GM12801 (cell line): ENCODE measurements at regions not wholly inside any gene's neighbourhood (a gene's known extent, or its start where the extent isn't known, plus 50 kb on each side); places are given as distances from the start of the nearest gene placed in this dataset.

Experiments
- CTCF ChIP-seq: IDR thresholded peaks from one replicate; pipeline ENCODE4 v1.5.1; 2011; ENCODE audit warnings: control low read depth; ENCODE audit not compliant: insufficient read length; ENCODE audit errors: extremely low read depth

DNA sequence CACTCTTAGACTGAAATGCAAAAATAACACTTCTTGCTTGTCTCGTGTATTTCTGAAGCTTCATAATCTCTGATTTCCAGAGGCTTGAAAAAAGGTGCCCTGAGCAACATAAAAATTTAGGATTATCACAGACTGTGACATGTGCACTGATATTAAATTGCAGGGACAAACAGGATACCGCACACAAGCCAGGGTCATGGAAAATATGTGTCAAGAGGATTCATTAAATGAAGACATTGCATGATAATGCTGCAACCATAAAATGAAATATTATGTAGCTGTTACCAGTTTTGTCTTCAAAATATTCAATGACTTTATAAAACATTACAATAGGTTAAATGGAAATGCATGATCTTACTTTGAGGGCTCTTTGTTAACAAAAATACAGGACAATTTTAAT lies 328.0 kb downstream of the KCTD8 start:
- no peak for TF ChIP-seq CTCF

GRCh38 chr4:44121210-44121609 lies 327.4 kb downstream of the KCTD8 start:
- no peak for TF ChIP-seq CTCF
